GM10248 (cell line): ENCODE measurements at regions not wholly inside any gene's neighbourhood (a gene's known extent, or its start where the extent isn't known, plus 50 kb on each side); places are given as distances from the start of the nearest gene placed in this dataset.

Experiments used
- CTCF ChIA-PET: fragments of 300-600 bp; sonication (Branson Sonifier 250); formaldehyde crosslinking; extraction: SDS; loops from one replicate; lab custom pipeline; 2021; ENCODE audit warnings: antibody characterized with exemption; lab: Yijun Ruan, JAX
- POLR2A ChIA-PET: fragments of 350-650 bp; sonication (Branson Sonifier 250); formaldehyde crosslinking; extraction: SDS; loops from one replicate; lab custom pipeline; 2020; ENCODE audit warnings: antibody characterized with exemption; lab: Yijun Ruan, JAX
- DNase-seq: peaks from one replicate; pipeline ENCODE4 v3.0.0; 2012; ENCODE audit errors: extremely low spot score
- CTCF ChIP-seq: IDR thresholded peaks from 2 replicates; pipeline ENCODE4 v1.5.1; 2012; ENCODE audit warnings: mild to moderate bottlenecking, low read depth; ENCODE audit errors: extremely low read depth, missing control alignments, control extremely low read depth

- no peak for DNase-seq
- CTCF ChIA-PET: interaction anchor here (0.8 to 1.2 kb wide), 2 partner anchors 10 to 358 kb away, joined by 3 read pairs; no protein-coding TSS in a partner anchor
- POLR2A ChIA-PET: no interaction called here
- TF ChIP-seq CTCF: no peak
Measured at GRCh38 chr21:15221799-15222386, 157.1 kb upstream of the NRIP1 start.

GRCh38 chr21:15222707-15223106, 157.9 kb upstream of the NRIP1 start:
- DNase-seq: no peak
- POLR2A ChIA-PET: no interaction called here
- CTCF ChIA-PET: interaction anchor here (1.0 to 1.4 kb wide), 3 partner anchors 9 to 358 kb away, joined by 3 to 4 read pairs (median 3); no protein-coding TSS in a partner anchor
- no peak for TF ChIP-seq CTCF

GRCh38 chr21:15224346-15225086, 159.7 kb upstream of the NRIP1 start:
- ChIA-PET CTCF (no interaction called here), POLR2A (no interaction called here)
- TF ChIP-seq CTCF: no peak
- no peak for DNase-seq

GRCh38 chr21:15227919-15228318, 163.1 kb upstream of the NRIP1 start:
- ChIA-PET POLR2A (no interaction called here), CTCF (interaction anchor here (1.7 kb wide), 1 partner anchor 11 kb away, joined by 4 read pairs; no protein-coding TSS in a partner anchor)
- TF ChIP-seq CTCF: no peak
- DNase-seq: no peak

GRCh38 chr21:15229390-15229789, 164.6 kb upstream of the NRIP1 start:
- ChIA-PET POLR2A (no interaction called here), CTCF (interaction anchor here (1.1 kb wide), 1 partner anchor 9 kb away, joined by 3 read pairs; no protein-coding TSS in a partner anchor)
- no peak for DNase-seq
- no peak for TF ChIP-seq CTCF

GRCh38 chr21:15233611-15234010, 168.8 kb upstream of the NRIP1 start:
- no peak for TF ChIP-seq CTCF
- DNase-seq: no peak
- ChIA-PET CTCF (interaction anchor here (1.3 kb wide), 2 partner anchors 17 to 249 kb away, joined by 3 read pairs; no protein-coding TSS in a partner anchor), POLR2A (no interaction called here)
